Thymus (tissue), 11 donors: ENCODE measurements at regions not wholly inside any gene's neighbourhood (a gene's known extent, or its start where the extent isn't known, plus 50 kb on each side); places are given as distances from the start of the nearest gene placed in this dataset.
A peak's percentile ranks its signal among the peaks of the same experiment; 100 is the strongest.

ENCODE experiments used
- DNase-seq, 9 donors: peaks; one replicate each; pipeline ENCODE4 v3.0.0-alpha.2; 2013; ENCODE audit warnings: low spot score in 9 of 9, low read depth in 6 of 9, missing footprints in 1 of 9
- H3K27ac ChIP-seq, 2 donors: one replicate each; pipeline ENCODE4 v1.5.1; 2013; ENCODE audit warnings: control low read depth in 1 of 2, low read depth in 1 of 2, low read length in 1 of 2, mild to moderate bottlenecking in 1 of 2, moderate library complexity in 1 of 2
- H3K27me3 ChIP-seq, 2 donors: one replicate each; pipeline ENCODE4 v1.5.1; 2013; ENCODE audit warnings: low read length in 1 of 2; ENCODE audit not compliant: control insufficient read depth in 2 of 2, insufficient read depth in 1 of 2
- H3K36me3 ChIP-seq, 2 donors: one replicate each; pipeline ENCODE4 v1.5.1; 2013; ENCODE audit warnings: low read length in 1 of 2, mild to moderate bottlenecking in 1 of 2, moderate library complexity in 1 of 2; ENCODE audit not compliant: control insufficient read depth in 2 of 2, insufficient read depth in 2 of 2
- H3K4me1 ChIP-seq, 2 donors: one replicate each; pipeline ENCODE4 v1.5.1; 2013; ENCODE audit warnings: low read length in 2 of 2; ENCODE audit not compliant: control insufficient read depth in 2 of 2, insufficient read depth in 2 of 2
- H3K4me3 ChIP-seq, 2 donors: one replicate each; pipeline ENCODE4 v1.5.1; 2013; ENCODE audit warnings: low read length in 2 of 2, control low read depth in 1 of 2, mild to moderate bottlenecking in 1 of 2
- H3K9me3 ChIP-seq, 2 donors: one replicate each; pipeline ENCODE4 v1.5.1; 2013; ENCODE audit warnings: low read length in 1 of 2, mild to moderate bottlenecking in 1 of 2; ENCODE audit not compliant: control insufficient read depth in 2 of 2, insufficient read depth in 1 of 2
- WGBS: extraction: QIAGEN DNeasy Blood & Tissue Kit; methylation state at CpG from one replicate; pipeline ENCODE4 v1.1.7; 2013; 5-methylcytosine and 5-hydroxymethylcytosine counted together
- donor health status: healthy.

DNA sequence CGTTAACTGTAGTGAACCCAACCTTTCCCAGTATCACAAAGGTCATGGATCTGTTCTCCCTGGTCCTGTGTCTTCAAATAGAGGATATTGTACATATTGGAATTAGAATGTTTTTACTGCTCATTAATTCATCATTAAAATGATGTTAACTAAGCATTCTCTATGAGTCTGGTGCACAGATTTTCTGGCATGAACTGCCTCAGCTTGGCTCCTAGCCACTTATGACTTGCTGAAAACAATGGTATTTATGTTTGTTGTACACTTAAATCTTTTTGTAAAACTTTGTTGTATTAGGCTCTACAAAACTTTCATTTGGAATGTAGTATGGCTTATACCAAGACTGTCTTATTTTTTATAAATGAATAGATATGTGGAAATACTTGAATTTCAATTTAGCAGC lies 329.4 kb downstream of the TFEC start:
- Histone ChIP-seq H3K27me3 (no peaks in the 10 kb centered on the region), H3K36me3 (no peaks in the 10 kb centered on the region), H3K4me3 (no peak overlapping the region), H3K9me3 (no peaks in the 10 kb centered on the region), H3K4me1 (no peaks in the 10 kb centered on the region), H3K27ac (no peak overlapping the region)
- 86% methylated on average over 1 of the region's 1 CpG for WGBS
- DNase-seq, result no peak

DNA sequence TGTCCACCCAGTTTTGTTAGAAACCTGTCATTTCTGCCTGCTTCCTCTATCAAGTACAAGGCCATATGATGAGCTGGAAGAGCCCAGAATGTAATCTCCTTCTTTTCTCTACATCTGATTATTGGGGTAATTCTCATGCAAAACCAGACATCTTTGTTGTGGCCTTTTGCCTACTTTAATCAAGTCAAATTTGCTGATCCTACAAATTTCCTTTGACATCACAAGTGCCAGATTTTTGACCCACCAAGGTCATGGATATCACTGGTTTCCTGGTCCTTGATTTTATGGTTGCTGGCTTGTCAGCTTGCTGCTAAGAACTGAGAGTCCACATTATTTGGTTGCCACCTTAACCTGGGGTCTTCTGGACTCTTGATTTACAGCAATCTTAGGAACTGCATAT lies 336.1 kb downstream of the TFEC start:
- H3K27ac ChIP-seq, result no peak overlapping the region
- H3K4me3 ChIP-seq, result no peak overlapping the region
- no peaks in the 10 kb centered on the region for H3K27me3 ChIP-seq
- H3K9me3 ChIP-seq, result no peaks in the 10 kb centered on the region
- H3K4me1 ChIP-seq, result no peaks in the 10 kb centered on the region
- DNase-seq, result no peak
- H3K36me3 ChIP-seq, result no peaks in the 10 kb centered on the region

DNA sequence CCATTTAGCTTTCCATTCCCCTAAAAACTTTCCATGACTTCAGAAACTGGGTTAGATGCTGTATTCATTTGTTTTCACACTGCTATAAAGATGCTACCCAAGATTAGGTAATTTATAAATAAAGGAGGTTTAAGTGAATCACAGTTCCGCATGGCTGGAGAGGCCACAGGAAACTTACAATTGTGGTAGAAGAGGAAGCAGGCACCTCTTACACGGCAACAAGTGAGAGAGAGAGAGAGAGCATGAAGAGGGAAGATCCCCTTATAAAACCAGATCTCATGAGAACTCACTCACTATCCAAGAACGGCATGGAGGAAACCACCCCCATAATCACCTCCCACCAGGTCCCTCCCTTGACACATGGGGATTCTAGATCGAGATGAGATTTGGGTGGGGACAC lies 336.8 kb downstream of the TFEC start:
- 58% methylated on average over 4 of the region's 4 CpGs for WGBS
- no peak overlapping the region for H3K27ac ChIP-seq
- H3K27me3 ChIP-seq, result no peaks in the 10 kb centered on the region
- H3K4me3 ChIP-seq, result no peak overlapping the region
- H3K9me3 ChIP-seq, result no peaks in the 10 kb centered on the region
- H3K4me1 ChIP-seq, result no peaks in the 10 kb centered on the region
- DNase-seq, result no peak
- H3K36me3 ChIP-seq, result no peaks in the 10 kb centered on the region

DNA sequence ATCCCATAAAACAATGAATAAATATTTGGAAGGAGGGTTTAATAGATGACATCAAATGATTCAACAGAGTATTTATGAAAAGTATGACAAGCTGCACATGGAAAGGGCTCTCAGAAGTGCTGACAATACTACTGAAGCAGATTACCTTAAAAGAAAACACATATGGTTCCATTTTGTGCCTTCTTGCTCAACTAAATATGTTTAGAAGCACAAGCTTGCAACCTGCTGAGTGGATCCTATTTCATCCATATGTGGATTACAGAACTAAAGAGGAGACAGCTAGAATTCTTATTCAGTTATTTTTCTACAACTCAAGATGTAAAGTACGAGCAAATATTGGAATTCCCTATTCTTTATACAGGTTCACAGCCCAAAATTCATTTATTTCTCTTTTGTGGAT lies 340.6 kb downstream of the TFEC start:
- Histone ChIP-seq H3K36me3 (no peaks in the 10 kb centered on the region), H3K4me1 (no peaks in the 10 kb centered on the region), H3K4me3 (no peak overlapping the region), H3K27me3 (no peaks in the 10 kb centered on the region), H3K9me3 (no peaks in the 10 kb centered on the region), H3K27ac (no peak overlapping the region)
- no peak for DNase-seq
- 85% methylated on average over 1 of the region's 1 CpG for WGBS

DNA sequence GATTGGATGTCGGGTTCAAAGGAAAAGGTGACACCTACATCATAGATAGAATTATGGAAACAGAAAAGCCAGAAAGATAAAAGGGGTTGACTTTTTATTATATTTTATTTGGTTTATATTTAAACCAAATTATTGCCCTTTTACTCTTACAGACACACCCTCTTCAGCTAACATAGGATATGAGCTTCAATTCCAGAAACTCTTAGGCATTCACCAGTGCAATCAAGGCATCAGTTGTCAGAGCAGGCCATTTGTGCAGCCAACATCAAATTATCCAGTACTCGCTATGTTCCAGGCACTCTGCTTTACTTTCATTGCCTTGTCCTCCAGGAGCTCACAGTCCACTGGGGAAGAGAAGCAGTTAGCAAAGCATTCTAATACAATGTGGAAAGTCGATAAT lies 347.5 kb downstream of the TFEC start:
- no peaks in the 10 kb centered on the region for H3K36me3 ChIP-seq
- H3K4me3 ChIP-seq, result no peak overlapping the region
- no peak overlapping the region for H3K27ac ChIP-seq
- no peaks in the 10 kb centered on the region for H3K4me1 ChIP-seq
- WGBS, result 92% methylated on average over 3 of the region's 3 CpGs
- H3K9me3 ChIP-seq, result no peaks in the 10 kb centered on the region
- no peak for DNase-seq
- H3K27me3 ChIP-seq, result no peaks in the 10 kb centered on the region

DNA sequence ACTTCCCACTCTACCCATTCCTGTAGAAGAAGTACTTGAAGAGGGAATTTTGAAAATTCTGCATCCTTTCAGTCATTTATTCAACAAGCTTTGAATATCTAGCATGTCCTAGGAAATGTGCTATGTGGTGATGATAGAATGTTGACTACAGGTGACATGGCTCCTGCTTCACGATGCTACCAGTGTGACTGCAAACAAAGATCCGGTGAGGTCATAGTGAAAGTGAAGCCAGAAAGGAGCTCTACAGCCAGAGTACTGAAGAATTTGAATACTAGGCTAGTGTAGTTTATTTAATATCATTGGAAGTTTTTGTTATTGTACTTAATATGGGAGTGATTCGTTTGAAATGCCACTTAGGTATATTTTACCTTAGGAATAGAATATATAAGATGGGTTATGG lies 348.1 kb downstream of the TFEC start:
- Histone ChIP-seq H3K27ac (no peak overlapping the region), H3K36me3 (no peaks in the 10 kb centered on the region), H3K27me3 (no peaks in the 10 kb centered on the region), H3K4me1 (no peaks in the 10 kb centered on the region), H3K9me3 (no peaks in the 10 kb centered on the region), H3K4me3 (no peak overlapping the region)
- no peak for DNase-seq
- 88% methylated on average over 3 of the region's 3 CpGs for WGBS

DNA sequence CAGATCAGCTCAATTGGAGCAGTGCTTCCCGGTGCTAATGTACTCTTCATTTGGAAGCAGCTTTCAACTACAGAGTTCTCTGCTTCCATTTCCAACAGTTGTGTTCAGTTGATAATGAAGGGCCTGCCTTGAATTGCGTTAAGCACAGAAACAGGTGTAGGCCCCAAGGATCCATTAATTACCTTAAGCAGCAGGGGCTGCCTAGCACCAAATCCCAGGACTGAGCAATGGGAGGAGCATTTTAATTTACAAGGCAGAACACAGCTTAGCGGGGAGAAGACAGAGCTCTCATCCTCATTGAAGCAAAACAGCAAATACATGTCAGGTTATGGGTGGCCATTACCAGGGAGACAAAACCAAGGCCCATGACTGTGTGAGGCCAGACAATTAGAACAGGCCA lies 349.6 kb downstream of the TFEC start:
- Histone ChIP-seq H3K27ac (no peak overlapping the region), H3K9me3 (no peaks in the 10 kb centered on the region), H3K4me1 (no peaks in the 10 kb centered on the region), H3K27me3 (no peaks in the 10 kb centered on the region), H3K36me3 (no peaks in the 10 kb centered on the region), H3K4me3 (no peak overlapping the region)
- 90% methylated on average over 3 of the region's 3 CpGs for WGBS
- DNase-seq, result no peak

DNA sequence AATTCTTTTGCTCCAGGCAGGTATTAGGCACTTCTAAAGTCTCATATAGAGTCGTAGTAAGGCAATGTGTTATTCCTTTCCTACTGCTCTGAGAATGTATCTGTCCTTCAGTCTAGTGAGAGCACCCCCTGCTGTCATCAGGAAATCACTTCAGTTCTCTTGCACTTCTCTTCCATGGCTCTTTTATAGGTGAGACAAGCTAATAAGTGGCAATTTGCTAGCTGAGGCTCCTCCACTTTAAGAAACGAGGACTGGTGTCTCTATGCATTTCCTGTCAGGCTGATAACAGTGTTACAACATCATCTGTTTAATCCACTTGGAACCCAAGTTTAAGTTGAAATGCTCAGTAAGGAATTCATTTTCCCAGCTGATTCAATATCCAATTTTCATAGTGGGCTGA lies 350.6 kb downstream of the TFEC start:
- peak in 3 of 9 donors; percentile 2 to 29 (median 13) for DNase-seq
- H3K4me3 ChIP-seq, result no peak overlapping the region
- H3K27ac ChIP-seq, result no peak overlapping the region
- no peaks in the 10 kb centered on the region for H3K4me1 ChIP-seq
- H3K27me3 ChIP-seq, result no peaks in the 10 kb centered on the region
- H3K36me3 ChIP-seq, result no peaks in the 10 kb centered on the region
- 22% methylated on average over 2 of the region's 2 CpGs for WGBS
- H3K9me3 ChIP-seq, result no peaks in the 10 kb centered on the region

DNA sequence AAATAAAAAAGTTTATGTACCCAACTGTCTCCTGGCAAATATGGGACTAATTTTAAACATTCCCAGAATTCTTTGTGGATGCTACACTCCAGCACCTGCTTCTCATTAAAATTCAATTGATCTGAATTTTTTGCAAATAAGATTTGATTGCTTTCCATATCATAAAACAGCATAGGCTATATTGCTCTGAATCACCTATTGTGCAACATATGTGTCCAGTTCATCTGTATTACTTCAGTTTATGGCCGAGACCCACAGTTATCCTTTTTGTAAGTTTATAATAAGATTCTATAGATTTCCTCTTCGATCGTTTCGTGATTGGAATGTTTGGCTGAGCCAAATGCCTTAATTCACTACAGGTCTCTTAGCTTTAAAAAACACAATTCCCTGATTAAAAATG lies 351.1 kb downstream of the TFEC start:
- WGBS, result 94% methylated on average over 4 of the region's 4 CpGs
- Histone ChIP-seq H3K27ac (no peak overlapping the region), H3K36me3 (no peaks in the 10 kb centered on the region), H3K4me1 (no peaks in the 10 kb centered on the region), H3K4me3 (no peak overlapping the region), H3K27me3 (no peaks in the 10 kb centered on the region), H3K9me3 (no peaks in the 10 kb centered on the region)
- DNase-seq, result no peak
